NOMO-1 treated with DMSO at 0.1 percent for 48 hours (cell line): ENCODE measurements at regions not wholly inside any gene's neighbourhood (a gene's known extent, or its start where the extent isn't known, plus 50 kb on each side); places are given as distances from the start of the nearest gene placed in this dataset.
"Not testable (repeated sequence)": the region's sequence is repeated elsewhere in the genome, so short reads cannot be mapped to it uniquely, and the experiment has no call there.

ENCODE experiments used
- DNase-seq: peaks from one replicate; lab custom pipeline; 2025; ENCODE audit not compliant: unreplicated experiment; lab: John Stamatoyannopoulos, UW

DNA sequence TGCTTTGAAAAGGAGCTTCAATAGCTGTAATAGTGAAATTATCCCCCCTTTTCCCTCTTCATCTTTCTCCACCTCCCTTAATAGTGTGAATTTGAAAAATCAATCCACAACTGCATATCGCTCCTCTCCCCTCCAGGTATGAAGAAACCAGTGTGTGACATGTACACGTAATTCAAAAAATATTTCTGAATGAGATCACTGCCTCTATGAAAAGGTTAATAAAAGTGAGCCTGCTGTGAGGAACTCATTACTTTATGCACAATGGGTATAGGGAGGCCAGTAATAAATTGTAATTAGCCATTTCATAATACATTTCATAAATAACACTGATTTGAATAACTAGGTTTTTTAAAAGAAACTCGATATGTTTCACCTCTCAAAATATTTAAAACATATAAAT, 209.0 kb upstream of the KYNU start:
- DNase-seq, result no peak

DNA sequence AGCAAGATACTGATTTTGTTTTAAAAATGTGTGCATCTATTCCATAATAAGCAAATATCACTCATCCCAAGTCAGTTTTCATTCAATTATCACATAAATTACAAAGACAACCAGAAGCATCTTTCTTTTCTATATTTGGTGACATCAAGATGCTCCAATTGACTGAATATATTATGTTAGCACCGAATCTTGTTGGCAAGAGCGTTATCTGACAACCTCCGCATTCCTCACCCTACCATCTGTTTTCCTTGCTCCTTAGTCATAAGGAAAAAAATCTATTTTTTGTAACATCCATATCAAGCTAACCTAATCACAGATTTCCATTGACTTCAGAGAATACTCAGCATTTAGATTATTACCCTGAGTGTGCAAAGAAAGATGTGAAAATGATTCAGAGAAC, 212.2 kb upstream of the KYNU start:
- no peak for DNase-seq

DNA sequence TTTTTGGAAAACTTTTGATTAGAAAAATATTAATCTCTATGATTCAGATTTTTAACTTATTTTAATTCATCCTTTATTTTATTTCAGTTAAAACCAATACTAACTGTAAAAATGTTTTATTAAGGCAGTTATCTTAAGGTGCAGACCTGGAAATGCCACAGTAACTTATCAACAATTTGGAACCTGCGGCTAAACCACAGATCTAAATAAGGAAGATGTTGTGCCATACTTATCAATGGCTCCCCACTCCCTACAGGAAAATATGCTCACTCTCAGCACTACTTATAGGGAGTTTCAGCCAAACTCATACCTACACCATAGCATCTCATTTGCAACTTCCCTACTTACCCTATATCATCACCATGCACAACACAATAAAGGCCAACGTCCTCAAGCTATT, 226.9 kb upstream of the KYNU start:
- no peak for DNase-seq

DNA sequence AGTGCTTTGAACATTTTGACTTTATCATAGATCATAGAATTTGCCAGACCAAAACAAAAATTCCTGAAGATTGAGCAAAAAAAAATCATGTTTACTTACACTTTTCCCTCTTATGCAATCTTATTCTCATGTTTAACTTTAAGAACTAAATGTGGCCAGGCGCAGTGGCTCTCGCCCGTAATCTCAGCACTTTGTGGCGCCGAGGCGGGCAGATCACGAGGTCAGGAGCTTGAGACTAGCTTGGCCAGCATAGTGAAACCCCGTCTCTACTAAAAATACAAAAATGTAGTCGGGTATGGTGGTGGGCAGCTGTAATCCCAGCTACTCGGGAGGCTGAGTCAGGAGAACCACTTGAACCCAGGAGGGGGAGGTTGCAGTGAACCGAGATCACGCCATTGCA, 227.9 kb upstream of the KYNU start:
- no peak for DNase-seq

DNA sequence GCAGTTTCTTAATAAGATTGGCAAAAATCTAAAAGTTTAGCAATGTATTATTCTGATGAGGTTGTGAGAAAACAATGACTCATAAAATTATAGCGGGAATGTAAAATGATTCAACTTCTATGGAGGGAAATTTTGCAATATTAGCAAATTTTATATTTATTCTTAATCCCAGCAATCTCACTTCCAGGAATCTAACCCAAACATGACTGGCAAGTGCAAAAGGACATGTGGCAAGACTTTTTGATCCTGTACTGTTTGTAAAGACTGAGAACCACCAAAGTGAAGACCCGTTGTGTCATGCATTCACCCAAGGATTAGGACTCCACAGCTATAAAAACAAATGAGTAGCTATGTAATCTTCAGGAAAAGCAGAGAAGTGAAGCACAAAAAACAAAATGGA, 234.8 kb upstream of the KYNU start:
- DNase-seq, result no peak

DNA sequence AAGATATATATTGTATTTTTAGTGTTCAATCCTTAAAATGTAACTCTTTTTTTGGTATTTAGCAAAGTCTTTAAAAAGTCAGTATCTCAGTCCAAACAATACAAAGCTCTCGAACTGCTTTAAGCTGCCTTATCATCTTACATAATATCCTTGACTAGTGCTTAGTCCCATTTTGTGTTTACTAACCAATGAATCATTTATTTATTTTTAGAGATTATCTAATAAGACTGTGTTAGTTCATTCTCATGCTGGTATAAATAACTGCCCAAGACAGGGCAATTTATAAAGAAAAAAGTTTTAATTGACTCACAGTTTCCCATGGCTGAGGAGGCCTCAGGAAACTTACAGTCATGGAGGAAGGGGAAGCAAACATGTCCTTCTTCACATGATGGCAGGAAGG, 248.3 kb upstream of the KYNU start:
- no peak for DNase-seq

DNA sequence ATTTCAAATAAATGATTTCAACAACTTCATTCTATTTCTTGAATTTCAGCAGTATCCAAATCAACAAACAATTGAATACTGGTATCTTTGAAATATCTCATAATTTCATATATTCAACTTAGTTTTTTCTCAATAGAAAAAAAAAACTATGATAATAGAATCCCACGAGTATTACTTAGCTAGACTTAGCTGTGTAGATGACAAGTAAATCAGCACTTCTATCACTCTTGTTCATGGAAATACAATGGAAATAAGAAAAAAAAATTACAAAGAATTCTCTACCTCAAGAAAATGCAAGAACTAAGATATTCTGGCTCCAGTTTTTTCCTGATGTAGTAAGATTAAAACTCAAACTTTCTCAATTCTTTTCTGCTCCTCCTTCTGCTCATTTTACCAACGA, 256.2 kb upstream of the KYNU start:
- no peak for DNase-seq

DNA sequence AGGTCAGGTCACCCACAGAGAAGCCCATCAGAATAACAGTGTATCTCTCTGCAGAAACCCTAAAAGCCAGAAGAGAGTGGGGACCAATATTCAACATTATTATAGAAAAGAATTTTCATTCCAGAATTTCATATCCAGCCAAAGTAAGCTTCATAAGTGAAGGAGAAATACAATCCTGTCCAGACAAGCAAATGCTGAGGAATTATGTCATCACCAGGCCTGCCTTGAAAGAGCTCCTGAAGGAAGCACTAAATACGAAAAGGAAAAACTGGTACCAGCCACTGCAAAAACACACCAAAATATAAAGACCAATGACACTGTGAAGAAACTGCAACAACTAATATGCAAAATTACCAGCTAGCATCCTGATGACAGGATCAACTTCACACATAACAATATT, 260.0 kb upstream of the KYNU start:
- DNase-seq, result no peak

DNA sequence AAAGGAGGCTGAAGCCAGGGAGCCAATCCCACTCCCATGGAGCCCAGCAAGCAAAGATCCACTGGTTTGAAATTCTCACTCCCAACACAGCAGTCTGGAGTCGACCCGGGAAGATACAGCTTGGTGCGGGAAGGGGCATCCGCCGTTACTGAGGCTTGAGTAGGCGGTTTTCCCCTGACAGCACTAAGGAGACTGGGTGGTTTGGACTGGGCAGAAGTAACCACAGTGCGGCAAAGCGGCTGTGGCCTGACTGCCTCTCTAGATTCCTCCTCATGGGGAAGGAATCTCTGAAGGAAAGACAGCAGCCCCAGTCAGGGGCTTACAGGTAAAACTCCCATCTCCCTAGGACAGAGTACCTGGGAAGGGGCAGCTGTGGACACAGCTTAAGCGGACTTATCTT, 261.6 kb upstream of the KYNU start:
- DNase-seq, result no peak

DNA sequence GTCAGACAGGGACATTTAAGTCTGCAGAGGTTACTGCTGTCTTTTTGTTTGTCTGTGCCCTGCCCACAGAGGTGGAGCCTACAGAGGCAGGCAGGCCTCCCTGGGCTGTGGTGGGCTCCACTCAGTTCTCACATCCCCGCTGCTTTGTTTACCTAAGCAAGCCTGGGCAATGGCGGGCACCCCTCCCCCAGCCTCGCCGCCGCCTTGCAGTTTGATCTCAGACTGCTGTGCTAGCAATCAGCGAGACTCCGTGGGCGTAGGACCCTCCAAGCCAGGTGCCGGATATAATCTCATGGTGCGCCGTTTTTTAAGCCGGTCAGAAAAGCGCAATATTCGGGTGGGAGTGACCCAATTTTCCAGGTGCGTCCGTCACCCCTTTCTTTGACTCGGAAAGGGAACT, 264.3 kb upstream of the KYNU start:
- not testable (repeated sequence) for DNase-seq

DNA sequence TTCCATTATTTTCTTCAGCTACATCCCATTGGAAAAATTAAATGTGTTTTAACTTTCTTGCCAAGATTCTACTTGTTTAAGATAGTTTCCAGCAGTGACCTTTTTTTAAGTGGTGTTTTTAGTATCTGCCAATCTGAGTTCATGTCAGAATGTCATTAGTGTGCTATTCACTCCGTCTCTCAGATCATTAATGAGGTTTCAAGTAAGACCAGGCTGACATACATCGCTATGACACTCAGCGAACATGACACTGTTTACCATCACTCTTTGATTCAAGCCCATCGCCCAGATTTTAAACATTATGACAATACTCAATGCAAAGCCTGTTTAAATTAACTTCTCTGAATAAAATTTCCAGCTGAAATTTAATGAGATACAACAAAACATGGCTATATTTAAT, 272.0 kb upstream of the KYNU start:
- no peak for DNase-seq

DNA sequence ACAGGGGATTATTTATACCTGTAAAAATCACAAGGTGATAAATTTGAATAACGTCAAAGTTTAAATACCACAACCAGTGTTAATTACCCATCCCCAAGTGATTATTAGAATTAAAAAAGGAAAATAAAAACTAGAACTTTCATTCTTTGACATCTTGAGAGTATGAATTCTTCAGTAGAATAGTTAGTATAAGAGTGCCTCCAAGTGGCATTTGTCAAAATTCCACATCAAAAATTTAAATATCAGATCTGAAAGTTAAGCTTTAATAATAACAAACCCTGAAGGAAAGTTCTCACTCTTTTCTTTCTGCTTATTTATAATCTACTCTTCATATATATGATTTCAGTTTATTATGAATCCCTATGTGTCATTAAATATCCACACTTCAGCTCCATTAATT, 273.7 kb upstream of the KYNU start:
- no peak for DNase-seq

DNA sequence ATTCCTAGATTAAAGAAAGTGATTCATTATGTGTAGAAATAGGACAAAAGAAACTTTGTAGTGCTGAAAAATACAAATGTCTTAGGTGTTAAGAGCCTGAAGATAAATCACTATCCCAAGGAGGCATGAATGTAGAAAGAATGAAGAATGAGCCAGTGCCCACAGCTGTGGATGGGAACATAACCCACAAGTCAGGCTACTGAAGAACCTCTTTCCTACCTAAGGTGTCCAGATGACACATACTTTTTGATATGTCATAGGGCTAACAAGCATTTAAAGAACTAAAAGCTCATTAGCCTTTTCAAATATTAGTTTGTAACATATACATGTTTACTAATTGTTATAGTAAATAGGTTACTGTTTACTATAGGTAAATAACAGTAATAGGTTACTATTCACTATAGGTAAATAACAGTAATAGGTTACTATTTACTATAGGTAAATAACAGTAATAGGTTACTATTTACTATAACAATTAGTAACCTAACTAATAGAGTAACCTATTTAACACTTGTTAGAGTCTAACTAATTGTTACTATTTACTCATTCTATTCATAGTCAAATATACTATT, 275.0 kb upstream of the KYNU start:
- DNase-seq, result no peak

DNA sequence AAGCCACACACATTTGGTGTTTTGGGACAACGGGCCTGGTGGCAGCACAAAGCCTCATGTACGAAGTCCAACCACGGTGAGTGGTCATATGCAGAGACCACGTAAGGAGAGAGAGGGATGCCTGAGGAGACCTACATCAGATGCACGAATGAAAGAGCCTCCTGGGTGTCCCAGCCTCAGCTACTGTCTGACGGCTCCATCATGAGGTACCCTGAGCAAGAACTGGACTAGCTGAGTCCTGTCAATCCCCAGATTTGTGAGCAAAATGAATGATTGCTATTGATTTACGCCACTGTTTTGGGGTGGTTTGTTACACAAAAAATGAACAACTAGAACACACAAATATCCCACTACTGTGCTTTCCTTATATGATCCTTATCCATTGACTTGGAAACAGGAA, 275.7 kb upstream of the KYNU start:
- no peak for DNase-seq

DNA sequence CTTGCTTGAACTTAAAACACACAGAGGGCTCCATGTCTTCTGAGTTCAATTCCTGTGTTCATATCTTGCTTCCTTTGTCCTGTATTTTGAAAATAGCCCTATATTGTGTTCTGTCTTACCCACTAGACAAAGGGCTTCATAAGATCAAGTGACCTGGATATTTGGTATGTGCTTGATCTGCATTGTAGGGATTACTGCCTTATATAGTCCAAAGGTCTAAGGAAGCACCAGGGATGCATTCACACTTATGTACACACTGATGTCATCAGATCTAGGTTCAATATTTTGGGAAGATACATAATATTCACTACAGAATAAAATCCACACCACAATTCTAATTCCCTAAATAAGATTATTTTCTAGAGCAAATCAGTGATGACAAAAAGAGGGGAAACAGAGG, 278.0 kb upstream of the KYNU start:
- DNase-seq, result no peak

DNA sequence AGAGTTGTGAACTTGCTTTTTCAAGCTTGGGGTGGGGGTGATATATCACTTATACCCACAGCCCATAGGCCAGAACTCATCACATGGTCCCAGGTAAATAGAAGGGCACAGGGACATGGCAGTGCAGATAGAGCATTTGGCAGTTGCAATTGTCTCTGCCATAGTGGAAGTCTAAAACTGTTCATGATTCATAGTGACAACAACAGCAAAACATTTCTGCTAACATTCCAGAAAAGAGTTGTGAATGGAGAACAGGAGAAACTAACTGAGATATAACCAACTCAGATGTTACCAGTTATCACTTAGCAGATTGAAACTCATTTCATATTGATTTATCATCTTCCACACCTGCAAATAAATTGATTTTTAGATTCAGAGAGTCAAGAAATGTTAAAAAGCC, 278.6 kb upstream of the KYNU start:
- no peak for DNase-seq

DNA sequence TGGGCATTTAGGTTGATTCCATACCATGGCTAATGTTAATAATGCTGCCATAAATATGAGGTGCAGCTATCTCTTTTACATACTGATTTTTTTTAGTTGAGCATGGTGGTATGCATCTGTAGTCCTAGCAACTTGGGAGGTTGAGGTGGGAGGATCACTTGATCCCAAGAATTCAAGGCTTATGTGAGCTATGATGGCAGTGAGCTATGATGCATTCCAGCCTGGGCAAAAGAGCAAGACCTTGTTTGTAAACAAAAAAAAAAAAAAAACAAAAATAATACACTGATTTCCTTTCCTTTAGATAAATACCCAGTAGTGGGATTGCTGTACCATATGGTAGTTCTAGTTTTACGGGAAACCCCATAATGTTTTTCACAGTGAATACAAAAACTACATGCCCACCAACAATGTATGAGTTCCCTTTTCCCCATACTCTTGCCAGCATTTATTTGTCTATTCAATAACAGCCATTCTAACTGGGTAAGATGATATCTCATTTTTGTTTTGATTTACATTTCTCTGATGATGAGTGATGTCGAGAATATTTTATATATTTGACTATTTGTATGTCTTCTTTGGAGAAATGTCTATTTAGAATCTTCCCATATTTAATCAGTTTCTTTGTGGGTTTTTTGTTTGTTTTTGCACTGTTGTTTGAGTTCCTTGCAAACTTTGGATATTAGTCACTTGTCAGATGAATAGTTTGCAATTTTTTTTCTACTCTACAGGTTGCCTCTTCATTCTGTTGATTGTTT, 281.0 kb upstream of the KYNU start:
- no peak for DNase-seq

DNA sequence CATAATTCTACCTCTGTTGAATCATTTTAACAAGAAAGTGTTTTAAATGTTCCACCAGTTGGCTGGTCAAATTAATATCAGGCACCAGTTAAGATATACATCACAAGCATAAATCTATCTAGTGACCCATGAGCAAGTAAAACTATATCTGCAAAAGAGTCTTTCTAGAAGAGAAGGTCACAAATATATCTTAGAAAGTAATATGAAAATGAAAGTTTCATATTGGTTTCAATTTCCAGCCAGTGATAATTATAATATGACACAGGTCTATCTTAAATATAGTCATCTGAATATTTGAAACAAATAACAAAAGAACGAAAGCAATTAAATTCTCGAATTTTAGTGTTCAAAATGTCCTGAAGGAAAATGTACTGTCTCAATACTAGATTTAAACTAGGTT, 282.5 kb upstream of the KYNU start:
- no peak for DNase-seq

DNA sequence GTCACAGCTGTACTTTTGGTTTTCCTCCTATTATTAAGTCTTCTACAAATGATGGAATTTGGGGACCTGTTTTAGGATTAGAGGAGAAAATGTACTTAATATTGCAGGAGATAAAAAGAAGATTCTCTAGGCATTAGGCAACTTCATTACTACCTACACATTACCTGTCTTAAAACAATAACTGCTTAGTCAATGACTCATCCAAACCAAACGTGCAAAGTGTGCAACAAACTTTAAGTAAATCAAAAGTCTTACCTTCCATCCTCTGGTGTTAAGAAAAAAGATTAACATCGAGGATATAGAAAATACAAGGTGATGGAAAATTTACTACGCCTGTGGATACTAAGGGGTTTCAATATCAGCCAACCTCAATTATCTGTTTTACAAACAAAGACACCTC, 285.3 kb upstream of the KYNU start:
- no peak for DNase-seq

DNA sequence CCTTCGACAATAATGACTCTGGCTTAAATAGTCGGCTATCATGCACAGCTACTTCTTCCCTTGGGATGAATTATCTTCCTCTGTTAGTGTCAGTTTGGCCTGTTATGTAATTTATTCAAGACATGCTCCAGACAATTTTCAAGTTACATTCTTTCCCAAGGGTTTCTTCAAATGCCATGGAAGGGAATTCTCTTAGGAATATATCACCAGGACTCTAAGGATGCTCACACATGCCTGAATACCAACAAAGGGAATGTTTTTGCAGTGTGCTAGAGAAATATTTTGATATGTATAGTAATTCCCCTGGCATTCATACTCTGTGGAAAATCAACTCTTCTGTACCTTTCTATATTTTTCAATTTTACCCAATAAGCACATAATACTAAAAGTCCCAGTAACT, 286.0 kb upstream of the KYNU start:
- no peak for DNase-seq

DNA sequence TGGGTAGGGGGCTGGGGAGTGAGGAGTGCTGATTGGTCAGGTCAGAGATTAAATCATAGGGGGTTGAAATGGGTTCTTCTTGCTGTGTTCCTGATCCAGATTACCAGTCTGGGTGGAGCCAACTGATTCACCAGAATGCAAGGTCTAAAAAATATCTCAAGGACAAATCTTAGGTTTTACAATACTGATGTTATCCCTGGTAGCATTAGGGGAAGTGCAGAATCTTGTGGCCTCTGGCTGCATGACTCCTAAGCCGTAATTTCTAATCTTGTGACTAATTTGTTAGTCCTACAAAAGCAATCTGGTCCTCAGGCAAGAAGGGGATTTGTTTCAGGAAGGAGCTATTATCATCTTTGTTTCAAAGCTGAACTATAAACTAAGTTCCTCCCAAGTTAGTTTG, 289.2 kb upstream of the KYNU start:
- DNase-seq, result no peak

DNA sequence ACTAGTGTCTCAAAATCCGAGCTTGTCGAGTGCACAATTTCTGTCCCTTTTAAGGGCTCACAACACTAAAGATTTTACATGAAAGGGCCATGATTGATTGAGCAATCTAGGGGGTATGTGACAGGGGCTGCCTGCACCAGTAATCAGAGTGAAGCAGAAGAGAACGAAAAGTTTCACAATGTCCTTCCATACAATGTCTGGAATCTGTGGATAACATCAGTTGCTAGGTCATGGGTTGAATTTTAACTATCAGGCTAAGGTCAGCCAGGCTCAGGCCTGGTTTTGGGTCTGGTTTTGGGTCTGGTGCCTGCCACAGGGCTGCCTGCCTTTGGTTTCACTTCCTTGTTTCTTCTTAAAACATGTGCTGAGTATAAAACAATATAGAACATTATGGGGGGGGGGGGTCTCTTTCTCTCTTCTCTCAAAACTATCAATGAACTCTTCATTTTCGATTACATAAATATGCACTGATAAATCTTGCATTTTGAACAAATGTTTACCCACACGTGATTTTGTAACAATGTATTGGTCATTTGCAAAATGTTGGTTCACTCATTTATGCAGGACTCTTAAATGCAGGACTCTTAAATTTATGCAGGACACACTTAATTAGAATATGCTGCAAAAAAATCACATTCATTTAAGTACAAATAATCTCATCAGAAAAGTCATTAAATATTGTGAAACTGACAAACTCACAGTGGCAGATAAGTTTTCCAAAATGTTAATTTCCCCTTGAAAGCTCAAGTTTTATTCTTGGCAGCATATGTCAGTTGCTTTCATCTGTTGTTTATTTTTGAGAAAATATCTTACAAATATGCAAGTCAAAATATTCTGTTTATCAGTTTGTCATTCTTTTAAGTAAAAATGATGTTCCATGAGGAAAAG, 290.5 kb upstream of the KYNU start:
- peak; percentile 16 for DNase-seq
